ENCODE measurements at regions not wholly inside any gene's neighbourhood (a gene's known extent, or its start where the extent isn't known, plus 50 kb on each side); places are given as distances from the start of the nearest gene placed in this dataset.
"Not testable (repeated sequence)": the region's sequence is repeated elsewhere in the genome, so short reads cannot be mapped to it uniquely, and the experiment has no call there.

DNA sequence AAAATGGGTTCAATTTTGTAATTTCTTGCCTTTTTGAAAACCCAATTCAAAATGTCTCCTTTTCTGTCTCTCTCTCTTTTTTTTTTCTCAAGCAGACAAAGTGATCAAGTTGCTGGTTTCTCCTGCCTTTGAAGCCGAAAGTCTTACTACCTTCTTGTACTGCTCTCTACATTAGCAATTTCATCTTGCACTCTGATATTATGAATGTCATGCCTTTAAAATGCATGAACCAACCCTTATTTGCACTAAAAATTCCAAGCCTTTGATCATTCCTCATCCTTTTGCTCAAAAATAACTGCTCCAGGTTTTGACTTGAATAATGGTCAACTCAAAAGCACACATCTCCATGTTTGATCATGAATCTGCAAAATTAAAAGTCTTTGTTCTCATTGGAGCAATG, 125.2 kb downstream of the CETN3 start:
- no peak for DNase-seq

DNA sequence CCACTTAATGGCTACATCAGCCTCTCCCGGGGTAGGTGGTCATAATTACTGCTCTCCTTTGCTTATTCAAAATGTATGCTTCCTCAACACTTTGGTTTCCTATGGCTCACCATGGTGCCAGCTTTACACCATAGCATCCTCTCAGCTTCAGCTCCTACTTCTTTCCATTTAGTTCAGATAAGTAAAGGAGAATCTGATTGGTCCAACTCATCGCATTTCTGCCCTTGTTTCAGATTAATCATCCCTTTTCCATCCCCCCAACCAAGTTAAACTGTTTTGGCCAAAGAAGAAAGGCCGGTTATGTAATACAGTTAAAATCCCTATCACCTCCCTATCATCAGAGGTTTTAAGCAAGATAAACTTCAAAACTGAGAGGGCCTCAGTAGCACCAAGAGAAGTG, 130.5 kb downstream of the CETN3 start:
- no peak for DNase-seq

DNA sequence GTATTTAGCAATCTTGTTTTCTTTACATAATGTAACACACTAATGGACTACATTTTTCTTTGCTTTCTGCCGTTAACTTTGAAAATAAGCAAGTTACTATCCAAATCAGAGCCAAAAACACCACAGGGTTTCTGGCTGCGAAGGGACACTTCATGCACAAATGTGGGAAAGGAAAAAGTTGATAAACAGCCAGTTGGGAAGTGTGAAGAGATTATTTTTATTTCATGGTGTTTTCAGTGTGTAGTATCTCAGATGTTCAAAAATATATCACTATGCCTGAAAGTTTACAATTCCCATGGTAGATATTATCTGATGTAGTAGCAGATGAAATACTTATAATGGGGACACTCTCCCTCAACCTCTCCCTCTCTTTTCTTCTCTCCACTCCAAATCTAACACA, 135.3 kb downstream of the CETN3 start:
- DNase-seq, result no peak

DNA sequence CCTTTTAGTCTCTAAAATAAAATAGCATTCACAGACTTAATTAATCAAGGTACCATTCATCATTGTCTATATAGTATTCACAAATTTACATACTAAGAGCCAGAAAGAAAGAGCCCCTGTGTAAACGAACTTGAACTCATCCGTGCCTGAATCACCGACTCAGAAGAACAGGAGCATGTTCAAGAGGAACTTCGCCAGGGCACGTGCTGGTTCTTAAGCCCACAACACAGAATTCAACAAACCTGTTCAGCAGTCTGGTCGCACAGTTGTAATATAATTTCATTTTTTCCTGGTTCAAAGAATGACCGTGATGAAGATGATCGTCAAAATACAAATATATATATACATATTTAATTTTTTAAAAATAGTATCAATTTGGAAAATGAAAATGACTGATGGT, 141.9 kb downstream of the CETN3 start:
- DNase-seq, result no peak

DNA sequence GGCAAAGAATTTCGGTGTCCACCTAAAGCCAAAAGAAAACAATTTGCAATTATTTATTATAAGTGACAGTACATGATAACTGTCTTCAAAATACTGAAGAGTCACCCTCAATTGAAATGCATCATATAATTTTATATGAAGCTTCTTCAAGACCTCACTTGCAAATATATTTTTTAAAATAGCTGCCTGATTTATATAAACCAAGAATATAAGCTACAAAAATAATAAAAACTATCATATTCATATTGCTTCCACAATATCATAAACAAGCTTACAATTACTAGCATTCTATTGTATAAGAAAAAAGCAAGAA, 144.1 kb downstream of the CETN3 start:
- no peak for DNase-seq

DNA sequence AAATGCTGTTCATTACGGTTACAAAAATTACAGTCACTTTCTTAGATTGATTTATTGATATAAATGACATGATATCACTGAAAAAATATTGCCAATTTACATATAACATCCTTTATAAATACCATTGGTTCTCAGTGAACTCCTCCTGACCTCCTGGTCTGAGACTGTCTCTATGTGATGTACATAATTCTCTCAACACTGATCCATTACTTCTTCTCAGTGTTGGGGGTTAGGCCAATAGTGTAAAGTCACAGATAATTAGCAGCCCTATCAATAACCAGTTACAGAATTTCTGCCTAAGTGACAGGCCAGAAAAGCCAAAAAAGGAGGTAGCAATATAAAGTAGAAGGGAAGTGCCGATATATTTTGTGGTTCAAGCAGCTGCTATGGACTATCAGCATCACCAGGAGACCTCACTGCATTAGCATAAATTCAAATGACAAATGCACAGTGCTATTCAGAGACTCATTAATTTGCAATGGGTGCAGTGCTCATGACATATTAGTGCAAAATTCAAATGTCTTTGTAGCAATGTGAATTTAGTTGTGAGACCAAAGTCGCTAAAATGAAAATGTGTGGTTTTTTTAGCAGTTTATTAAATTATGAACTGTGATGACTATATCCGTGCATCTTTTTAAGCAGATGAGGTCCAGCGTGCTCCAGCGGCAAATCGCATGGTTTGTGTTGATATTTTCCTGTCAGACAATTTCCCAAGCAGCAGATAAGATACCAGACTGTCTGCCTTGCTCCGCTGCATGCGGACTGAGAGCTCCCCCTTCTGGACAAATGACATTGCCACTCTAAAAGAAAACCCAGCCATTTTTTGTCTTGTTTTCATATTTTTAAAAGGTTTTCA, 144.6 kb downstream of the CETN3 start:
- DNase-seq, result peak; percentile 3

DNA sequence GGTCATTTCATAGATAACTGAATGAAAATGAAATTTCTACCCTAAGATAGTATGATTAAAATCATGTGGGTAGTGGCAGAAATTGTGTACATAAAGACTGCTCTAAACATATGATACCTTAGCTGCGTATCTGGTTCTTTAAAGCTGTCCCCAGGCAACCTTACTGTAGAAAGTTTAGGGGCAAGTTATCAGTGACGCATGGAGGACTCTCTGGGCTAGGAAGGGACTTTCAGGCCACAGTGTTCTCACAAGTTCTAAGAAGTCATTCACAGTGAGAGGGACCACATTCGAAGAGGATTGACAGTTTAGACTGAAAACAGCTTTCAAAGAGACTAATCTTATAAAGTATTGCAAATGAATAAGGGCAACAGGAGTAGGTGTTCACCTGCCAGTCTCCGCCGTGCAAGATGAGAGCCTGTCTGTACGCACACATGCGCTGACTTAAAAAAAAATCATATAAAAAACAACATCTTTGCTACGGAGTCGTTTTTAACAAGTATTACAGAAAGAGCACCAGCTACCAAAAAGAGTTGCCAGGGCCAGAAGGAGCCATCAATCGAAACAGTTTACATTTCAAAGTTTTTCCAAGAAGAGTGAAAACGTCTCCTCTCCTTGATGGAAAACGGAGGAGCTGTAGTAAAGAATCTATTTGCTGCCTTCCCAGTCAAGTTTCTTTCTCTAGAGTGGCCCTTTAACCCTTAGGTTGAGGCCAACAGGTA, 146.3 kb downstream of the CETN3 start:
- no peak for DNase-seq

DNA sequence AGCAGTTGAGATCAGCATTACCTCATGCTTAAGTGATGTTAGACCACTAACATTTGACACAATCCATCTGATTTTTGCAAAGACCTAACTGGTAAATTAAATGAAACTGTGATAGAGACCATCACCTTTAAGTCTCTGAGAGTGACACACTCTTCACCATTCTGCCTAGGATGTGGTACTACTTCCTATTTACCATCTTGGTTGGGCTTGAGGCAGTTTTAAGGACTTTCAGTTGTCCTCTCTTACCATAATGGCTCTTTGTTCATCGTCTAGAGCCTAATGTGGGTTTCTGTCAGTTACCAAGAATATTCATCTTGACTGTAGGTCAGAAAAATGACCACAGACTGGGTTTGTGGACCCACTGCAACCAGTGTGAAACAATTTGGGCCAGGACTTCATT, 158.1 kb downstream of the CETN3 start:
- DNase-seq, result no peak

DNA sequence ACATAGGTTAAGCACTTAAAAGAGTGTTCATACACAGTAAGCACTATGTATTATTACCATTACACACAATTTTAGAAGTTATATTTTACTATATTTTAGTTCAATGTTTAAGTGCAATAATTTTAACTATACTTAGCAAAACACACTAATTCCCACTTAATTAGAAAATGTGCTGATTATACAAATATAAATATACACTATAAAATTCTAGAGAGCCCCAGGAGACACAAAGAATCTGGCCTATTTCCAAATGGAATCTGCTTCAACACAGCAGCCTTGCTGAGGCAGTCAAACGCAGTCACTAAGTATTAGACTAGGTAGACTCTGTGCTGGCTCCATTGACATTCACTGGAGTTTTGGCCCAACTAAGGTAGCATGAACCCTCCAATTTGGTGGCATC, 160.9 kb downstream of the CETN3 start:
- no peak for DNase-seq

DNA sequence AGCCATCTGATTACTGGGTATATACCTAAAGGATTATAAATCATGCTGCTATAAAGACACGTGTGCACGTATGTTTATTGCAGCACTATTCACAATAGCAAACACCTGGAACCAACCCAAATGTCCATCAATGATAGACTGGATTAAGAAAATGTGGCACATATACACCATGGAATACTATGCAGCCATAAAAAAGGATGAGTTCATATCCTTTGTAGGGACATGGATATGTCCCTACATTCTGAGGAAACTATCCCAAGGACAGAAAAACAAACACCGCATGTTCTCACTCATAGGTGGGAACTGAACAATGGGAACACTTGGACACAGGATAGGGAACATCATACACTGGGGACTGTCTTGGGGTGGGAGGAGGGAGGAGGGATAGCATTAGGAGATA, 165.7 kb downstream of the CETN3 start:
- DNase-seq, result not testable (repeated sequence)

DNA sequence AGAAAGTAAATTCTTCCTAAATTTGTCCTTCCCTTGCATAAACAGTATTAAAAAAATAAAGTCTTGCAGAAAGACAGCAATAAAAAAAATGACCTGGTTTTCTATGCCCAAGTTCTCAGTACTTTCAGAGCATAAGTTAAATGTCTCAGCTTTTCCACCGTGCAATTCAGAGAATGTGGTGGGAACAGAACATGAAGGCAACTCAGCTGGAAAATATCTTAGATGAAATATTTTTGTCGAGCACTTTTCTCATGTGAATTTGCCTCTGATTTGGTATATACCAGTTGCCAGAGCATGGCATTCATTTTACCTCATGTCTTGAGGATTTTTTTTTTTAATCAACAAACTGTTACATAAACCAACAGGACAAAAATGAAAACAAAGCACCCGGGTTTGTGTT, 176.1 kb downstream of the CETN3 start:
- DNase-seq, result no peak

DNA sequence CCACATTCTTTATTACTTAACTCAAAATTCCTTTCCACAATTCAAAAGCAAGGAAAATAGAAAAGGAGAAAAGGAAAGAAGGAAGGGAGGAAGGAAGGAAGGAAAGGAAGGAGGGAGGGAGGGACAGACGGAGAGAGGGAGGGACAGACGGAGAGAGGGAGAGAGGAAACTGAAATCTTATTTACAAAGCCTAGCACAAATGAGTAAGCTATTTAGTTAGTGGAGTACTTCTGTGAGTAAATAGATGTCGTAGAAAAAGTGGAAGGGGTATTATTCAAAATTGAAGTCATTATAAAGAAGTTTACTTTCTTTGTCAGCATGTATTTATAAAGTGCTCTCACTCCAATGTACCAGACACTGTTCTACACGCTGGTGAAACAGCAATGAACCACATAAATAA, 177.9 kb downstream of the CETN3 start:
- no peak for DNase-seq

DNA sequence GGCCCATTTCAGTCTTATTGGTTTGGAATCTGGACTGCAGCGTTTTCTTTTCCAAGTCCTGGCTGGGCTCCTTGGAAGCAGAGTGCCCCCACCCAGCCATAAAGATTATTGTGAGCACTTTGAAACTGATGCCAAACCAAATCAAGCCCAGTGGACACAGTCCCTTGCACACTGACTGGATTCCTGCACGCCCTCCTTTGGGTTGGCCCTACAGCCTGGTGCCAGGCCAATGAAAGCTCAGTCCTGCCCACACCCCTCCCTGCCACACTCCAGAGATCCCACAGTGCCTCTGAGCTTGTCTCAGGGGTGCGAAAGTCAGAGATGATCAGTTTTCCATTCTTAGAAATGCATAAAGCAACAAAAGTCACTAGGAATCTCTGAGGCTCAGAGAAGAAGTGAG, 181.9 kb downstream of the CETN3 start:
- no peak for DNase-seq

DNA sequence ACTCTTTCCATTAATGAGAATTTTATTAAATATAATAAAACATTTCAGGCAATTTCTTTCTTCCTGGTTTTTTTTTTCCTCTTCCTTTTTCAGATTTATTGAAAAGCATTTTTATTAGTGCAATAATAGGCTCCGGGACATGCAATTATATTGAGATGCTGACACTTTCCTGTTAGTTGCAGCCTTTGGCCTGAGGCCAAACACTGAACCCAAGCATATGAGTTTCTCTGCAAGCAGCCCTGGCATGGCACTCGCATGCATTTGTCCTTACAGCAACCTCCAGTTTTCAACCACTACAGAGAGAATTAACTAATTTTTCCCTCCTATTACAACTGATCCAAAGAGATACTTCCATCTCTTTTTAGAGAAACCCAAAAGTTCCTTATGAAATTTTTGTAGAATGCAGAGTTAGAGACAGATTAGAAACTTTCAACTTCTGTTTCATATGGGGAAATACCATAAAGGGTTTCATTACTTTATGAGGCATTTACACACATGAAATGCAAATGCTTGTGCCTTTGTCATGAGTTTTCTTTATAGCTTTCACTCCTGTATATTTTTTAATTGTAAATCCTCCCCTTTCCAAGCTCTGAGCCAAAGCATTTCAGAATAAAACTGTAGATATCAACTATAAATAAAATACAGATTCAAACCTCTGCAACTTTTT, 183.0 kb downstream of the CETN3 start:
- DNase-seq, result no peak

DNA sequence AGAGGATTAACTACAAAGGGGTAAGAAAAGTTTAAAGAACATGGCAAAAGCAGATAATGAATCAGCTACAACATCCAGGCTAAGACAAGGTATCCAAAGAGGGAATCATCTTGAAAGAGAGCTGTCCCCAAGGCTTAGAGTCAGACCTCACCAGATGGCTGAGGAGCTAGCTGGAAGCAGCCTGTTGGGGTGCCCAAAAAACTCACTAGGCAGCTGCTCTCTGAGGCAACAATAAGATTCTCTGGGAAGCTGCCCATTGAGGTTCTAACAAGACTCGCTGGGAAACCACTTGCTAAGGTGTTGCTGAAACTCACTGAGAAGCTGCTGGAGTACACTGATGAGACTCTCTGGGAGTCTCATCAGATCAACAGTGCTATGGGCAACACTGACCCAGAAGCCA, 185.2 kb downstream of the CETN3 start:
- DNase-seq, result no peak

DNA sequence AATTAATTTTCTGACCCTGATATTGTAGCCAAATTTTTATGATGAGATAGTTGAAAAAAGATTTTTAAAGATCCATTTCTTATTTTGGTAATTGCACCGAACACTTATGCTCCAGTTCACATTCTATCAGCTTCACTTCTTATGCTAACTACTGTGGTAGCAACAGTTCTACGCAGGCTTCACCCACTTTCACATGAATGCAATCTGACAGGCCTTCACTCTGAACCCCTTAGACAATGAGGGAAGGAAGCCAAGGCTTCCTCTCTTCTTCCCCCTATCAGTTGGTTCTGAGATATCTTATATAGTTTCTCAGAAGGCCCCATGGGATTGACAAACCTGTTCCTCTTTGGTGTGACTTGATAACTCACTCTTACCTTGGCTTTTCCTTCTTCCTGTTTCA, 185.8 kb downstream of the CETN3 start:
- no peak for DNase-seq

DNA sequence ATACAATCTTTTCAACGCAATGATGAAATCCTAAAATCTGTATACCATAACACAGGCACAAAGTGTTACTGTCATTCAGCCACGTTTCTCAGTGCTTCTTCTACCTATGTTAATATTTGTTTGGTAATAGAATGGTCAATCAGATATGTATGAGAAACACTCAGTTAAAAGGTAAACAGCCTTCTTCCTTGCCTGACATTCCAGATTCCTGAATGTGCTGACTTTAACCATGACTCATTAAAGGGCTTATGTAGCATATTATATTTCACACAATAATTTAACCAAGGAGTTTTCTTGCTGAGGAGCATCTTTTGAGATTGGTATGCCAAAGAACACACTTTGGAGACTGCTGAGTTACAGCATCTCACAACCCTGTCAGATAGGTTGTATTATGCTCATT, 187.6 kb downstream of the CETN3 start:
- no peak for DNase-seq

DNA sequence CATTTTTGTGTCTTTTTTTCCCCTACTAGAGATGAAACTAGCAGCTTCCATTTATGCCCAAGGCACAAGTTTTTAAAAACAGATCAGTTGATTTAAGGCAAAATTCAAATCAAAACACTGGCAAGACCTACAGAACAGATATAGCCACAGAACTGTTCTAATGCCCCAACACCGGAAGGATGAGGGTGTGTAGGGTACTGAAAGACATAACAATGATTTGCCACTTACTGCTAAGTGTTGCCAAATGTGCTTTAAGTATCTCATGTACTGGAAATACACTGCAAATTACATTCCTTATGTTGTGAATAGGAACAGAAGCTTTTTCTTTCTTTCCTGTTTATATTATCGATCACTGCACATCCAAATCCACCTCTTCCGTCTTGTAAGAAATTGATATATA, 189.0 kb downstream of the CETN3 start:
- no peak for DNase-seq

DNA sequence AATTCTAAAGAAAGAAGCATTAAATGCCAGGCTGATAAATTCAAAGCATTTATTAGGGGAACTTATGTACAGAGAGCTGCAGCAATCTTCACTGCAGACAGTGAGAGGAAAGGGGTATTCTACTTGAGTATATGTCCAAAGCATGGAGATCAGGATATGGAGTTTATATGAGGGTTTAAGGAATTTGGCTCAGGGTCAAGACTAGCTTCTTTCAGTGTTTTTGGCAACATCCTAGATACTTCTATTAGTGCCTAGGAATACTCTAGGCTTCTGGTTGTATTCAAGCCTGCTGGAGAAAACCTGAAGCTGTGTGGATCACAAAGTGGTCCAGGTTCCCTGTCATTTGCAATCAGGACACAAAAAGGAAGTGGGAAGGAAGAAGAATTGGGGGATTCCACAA, 194.6 kb downstream of the CETN3 start:
- DNase-seq, result no peak

DNA sequence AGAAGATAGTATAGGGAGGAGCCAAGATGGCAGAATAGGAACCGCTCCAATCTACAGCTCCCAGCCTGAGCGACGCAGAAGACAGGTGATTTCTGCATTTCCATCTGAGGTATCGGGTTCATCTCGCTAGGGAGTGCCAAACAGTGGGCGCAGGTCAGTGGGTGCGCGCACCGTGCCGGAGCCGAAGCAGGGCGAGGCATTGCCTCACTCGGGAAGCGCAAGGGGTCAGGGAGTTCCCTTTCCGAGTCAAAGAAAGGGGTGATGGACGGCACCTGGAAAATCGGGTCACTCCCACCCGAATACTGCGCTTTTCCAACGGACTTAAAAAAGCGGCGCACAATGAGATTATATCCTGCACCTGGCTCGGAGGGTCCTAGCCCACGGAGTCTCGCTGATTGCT, 201.2 kb downstream of the CETN3 start:
- DNase-seq, result not testable (repeated sequence)

DNA sequence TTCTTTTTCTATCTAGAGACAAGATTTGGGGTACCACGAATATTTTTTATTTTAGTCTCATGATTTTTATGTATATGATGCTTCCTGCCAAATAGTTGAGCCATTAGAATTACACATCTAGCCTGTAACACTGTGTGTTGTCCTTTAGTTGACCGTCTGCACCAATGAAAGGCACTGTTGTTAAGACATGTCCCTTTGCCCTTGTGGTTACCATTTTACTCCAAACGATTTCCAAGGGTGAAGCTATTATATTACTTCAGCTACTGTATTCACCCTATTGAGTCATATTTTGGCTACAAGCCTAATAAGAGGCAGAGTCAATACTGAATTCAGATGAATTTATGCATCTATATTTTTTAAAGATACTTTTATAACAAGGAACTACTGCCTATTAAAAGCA, 207.6 kb downstream of the CETN3 start:
- no peak for DNase-seq

DNA sequence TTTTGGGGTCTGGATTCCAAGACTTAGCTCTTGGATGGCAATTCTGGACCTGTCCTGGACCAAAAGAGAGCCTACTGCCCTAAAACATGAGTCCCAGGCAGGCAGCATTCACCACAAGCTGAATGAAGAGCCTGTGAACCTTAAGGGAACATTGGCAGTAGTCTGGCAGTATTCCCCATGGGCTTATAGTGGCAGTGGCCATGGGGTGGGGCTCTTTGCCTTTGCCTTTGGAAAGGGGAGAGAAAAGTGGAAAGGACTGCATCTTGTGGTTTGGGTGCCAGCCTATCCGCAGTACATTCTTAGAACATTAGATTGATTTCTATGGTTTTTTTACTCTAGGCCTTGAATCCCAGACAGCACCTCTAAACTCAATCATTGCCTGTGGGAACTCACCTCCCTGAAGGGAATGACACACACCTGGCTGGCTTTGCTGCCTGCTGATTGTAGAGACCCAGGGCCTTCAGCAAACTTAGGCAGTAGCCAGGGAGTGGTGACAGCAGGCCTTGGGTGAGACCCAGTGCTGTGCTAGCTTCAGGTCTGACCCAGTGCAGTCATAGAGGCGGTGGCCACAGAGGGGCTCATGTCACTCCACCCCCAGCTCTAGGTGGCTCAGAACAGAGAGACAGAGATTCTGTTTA, 216.3 kb downstream of the CETN3 start:
- no peak for DNase-seq

DNA sequence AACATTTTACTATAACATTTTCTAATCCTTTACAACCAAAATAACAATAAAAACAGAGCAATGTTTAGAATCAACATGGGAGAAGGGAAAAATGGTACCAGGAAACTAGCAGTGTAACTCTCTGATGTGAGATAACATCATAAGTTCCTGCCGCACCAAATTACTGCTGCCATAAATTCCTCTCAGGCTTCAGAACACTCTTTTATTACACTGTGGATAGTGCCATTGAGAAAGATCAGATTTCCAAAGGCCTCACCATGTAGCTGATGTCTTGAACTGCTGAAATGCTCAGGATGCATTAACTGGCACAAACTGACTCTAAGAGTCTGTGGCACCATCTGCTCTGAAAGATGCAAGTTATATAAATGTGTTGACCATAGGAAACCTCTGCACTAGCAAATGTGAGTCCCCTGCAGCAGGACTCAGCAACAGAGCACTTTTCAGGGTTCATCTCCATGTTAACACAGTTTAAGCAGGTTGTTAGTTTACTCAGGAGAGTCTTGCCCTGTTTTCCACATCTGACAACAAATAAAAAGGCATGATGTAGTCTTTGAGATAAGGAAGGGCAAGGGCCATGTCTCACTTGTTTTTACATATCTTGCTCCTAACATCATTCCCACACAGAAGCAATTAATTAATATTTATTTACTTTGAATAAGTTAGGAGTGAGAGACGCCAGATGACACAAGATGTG, 218.1 kb downstream of the CETN3 start:
- DNase-seq, result no peak

All from DMS79 treated with DMSO at 0.1 percent for 48 hours (cell line).